ENCODE measurements at regions not wholly inside any gene's neighbourhood (a gene's known extent, or its start where the extent isn't known, plus 50 kb on each side); places are given as distances from the start of the nearest gene placed in this dataset.
"Not testable (repeated sequence)": the region's sequence is repeated elsewhere in the genome, so short reads cannot be mapped to it uniquely, and the experiment has no call there.

- no peaks in the 10 kb centered on the region for H3K27me3 ChIP-seq (ENCODE audit: control insufficient read depth in 2 of 2, insufficient read depth in 2 of 2, low read length in 2 of 2)
- no peaks in the 10 kb centered on the region for H3K9me3 ChIP-seq (ENCODE audit: control insufficient read depth in 2 of 2, low read length in 2 of 2)
- H3K9ac ChIP-seq (ENCODE audit: low read depth in 1 of 2, low read length in 2 of 2): no peak overlapping the region
- H3K27ac ChIP-seq (ENCODE audit: low read depth in 2 of 2, low read length in 2 of 2): no peak overlapping the region
- no peaks in the 10 kb centered on the region for H3K4me1 ChIP-seq (ENCODE audit: control insufficient read depth in 2 of 2, insufficient read depth in 2 of 2, low read length in 2 of 2)
- no peaks in the 10 kb centered on the region for H3K36me3 ChIP-seq (ENCODE audit: control insufficient read depth in 2 of 2, insufficient read depth in 2 of 2, low read length in 2 of 2)
- no peak overlapping the region for H3K4me3 ChIP-seq (ENCODE audit: low read length in 2 of 2)
Measured at GRCh38 chr3:16767006-16767405, 117.7 kb upstream of the PLCL2 start.

- no peaks in the 10 kb centered on the region for H3K9me3 ChIP-seq (ENCODE audit: control insufficient read depth in 2 of 2, low read length in 2 of 2)
- H3K27ac ChIP-seq (ENCODE audit: low read depth in 2 of 2, low read length in 2 of 2): no peak overlapping the region
- no peak overlapping the region for H3K4me3 ChIP-seq (ENCODE audit: low read length in 2 of 2)
Measured at GRCh38 chr3:16768014-16768413, 116.7 kb upstream of the PLCL2 start.

GRCh38 chr3:16768956-16769355 lies 115.8 kb upstream of the PLCL2 start:
- Histone ChIP-seq H3K4me1 (ENCODE audit: control insufficient read depth in 2 of 2, insufficient read depth in 2 of 2, low read length in 2 of 2) (no peaks in the 10 kb centered on the region), H3K36me3 (ENCODE audit: control insufficient read depth in 2 of 2, insufficient read depth in 2 of 2, low read length in 2 of 2) (no peaks in the 10 kb centered on the region), H3K9me3 (ENCODE audit: control insufficient read depth in 2 of 2, low read length in 2 of 2) (no peaks in the 10 kb centered on the region), H3K27ac (ENCODE audit: low read depth in 2 of 2, low read length in 2 of 2) (no peak overlapping the region), H3K4me3 (ENCODE audit: low read length in 2 of 2) (no peak overlapping the region), H3K27me3 (ENCODE audit: control insufficient read depth in 2 of 2, insufficient read depth in 2 of 2, low read length in 2 of 2) (no peaks in the 10 kb centered on the region), H3K9ac (ENCODE audit: low read depth in 1 of 2, low read length in 2 of 2) (no peak overlapping the region)

More at GRCh38 chr3:16768014-16768413, 116.7 kb upstream of the PLCL2 start:
- Histone ChIP-seq H3K4me1 (ENCODE audit: control insufficient read depth in 2 of 2, insufficient read depth in 2 of 2, low read length in 2 of 2) (no peaks in the 10 kb centered on the region), H3K36me3 (ENCODE audit: control insufficient read depth in 2 of 2, insufficient read depth in 2 of 2, low read length in 2 of 2) (no peaks in the 10 kb centered on the region), H3K9ac (ENCODE audit: low read depth in 1 of 2, low read length in 2 of 2) (no peak overlapping the region), H3K27me3 (ENCODE audit: control insufficient read depth in 2 of 2, insufficient read depth in 2 of 2, low read length in 2 of 2) (no peaks in the 10 kb centered on the region)

GRCh38 chr3:16769525-16769924 lies 115.2 kb upstream of the PLCL2 start:
- H3K9ac ChIP-seq (ENCODE audit: low read depth in 1 of 2, low read length in 2 of 2): no peak overlapping the region
- no peaks in the 10 kb centered on the region for H3K36me3 ChIP-seq (ENCODE audit: control insufficient read depth in 2 of 2, insufficient read depth in 2 of 2, low read length in 2 of 2)
- no peaks in the 10 kb centered on the region for H3K4me1 ChIP-seq (ENCODE audit: control insufficient read depth in 2 of 2, insufficient read depth in 2 of 2, low read length in 2 of 2)
- H3K27ac ChIP-seq (ENCODE audit: low read depth in 2 of 2, low read length in 2 of 2): no peak overlapping the region
- no peaks in the 10 kb centered on the region for H3K27me3 ChIP-seq (ENCODE audit: control insufficient read depth in 2 of 2, insufficient read depth in 2 of 2, low read length in 2 of 2)
- H3K9me3 ChIP-seq (ENCODE audit: control insufficient read depth in 2 of 2, low read length in 2 of 2): no peaks in the 10 kb centered on the region
- H3K4me3 ChIP-seq (ENCODE audit: low read length in 2 of 2): no peak overlapping the region

- no peaks in the 10 kb centered on the region for H3K36me3 ChIP-seq (ENCODE audit: control insufficient read depth in 2 of 2, insufficient read depth in 2 of 2, low read length in 2 of 2)
- H3K9me3 ChIP-seq (ENCODE audit: control insufficient read depth in 2 of 2, low read length in 2 of 2): no peaks in the 10 kb centered on the region
- H3K27ac ChIP-seq (ENCODE audit: low read depth in 2 of 2, low read length in 2 of 2): no peak overlapping the region
- H3K27me3 ChIP-seq (ENCODE audit: control insufficient read depth in 2 of 2, insufficient read depth in 2 of 2, low read length in 2 of 2): no peaks in the 10 kb centered on the region
- H3K9ac ChIP-seq (ENCODE audit: low read depth in 1 of 2, low read length in 2 of 2): no peak overlapping the region
- no peak overlapping the region for H3K4me3 ChIP-seq (ENCODE audit: low read length in 2 of 2)
- H3K4me1 ChIP-seq (ENCODE audit: control insufficient read depth in 2 of 2, insufficient read depth in 2 of 2, low read length in 2 of 2): no peaks in the 10 kb centered on the region
Measured at GRCh38 chr3:16770021-16770420, 114.7 kb upstream of the PLCL2 start.

GRCh38 chr3:16770792-16771191 lies 114.0 kb upstream of the PLCL2 start:
- Histone ChIP-seq H3K9me3 (ENCODE audit: control insufficient read depth in 2 of 2, low read length in 2 of 2) (no peaks in the 10 kb centered on the region), H3K27me3 (ENCODE audit: control insufficient read depth in 2 of 2, insufficient read depth in 2 of 2, low read length in 2 of 2) (no peaks in the 10 kb centered on the region), H3K4me3 (ENCODE audit: low read length in 2 of 2) (no peak overlapping the region), H3K4me1 (ENCODE audit: control insufficient read depth in 2 of 2, insufficient read depth in 2 of 2, low read length in 2 of 2) (no peaks in the 10 kb centered on the region), H3K36me3 (ENCODE audit: control insufficient read depth in 2 of 2, insufficient read depth in 2 of 2, low read length in 2 of 2) (no peaks in the 10 kb centered on the region), H3K9ac (ENCODE audit: low read depth in 1 of 2, low read length in 2 of 2) (no peak overlapping the region), H3K27ac (ENCODE audit: low read depth in 2 of 2, low read length in 2 of 2) (no peak overlapping the region)

GRCh38 chr3:16773594-16773993 lies 111.2 kb upstream of the PLCL2 start:
- not testable (repeated sequence) for H3K9ac ChIP-seq (ENCODE audit: low read depth in 1 of 2, low read length in 2 of 2); H3K4me1 ChIP-seq (ENCODE audit: control insufficient read depth in 2 of 2, insufficient read depth in 2 of 2, low read length in 2 of 2); H3K36me3 ChIP-seq (ENCODE audit: control insufficient read depth in 2 of 2, insufficient read depth in 2 of 2, low read length in 2 of 2)

GRCh38 chr3:16774536-16774935 lies 110.2 kb upstream of the PLCL2 start:
- not testable (repeated sequence) for H3K36me3 ChIP-seq (ENCODE audit: control insufficient read depth in 2 of 2, insufficient read depth in 2 of 2, low read length in 2 of 2); H3K4me3 ChIP-seq (ENCODE audit: low read length in 2 of 2); H3K27me3 ChIP-seq (ENCODE audit: control insufficient read depth in 2 of 2, insufficient read depth in 2 of 2, low read length in 2 of 2); H3K27ac ChIP-seq (ENCODE audit: low read depth in 2 of 2, low read length in 2 of 2); H3K4me1 ChIP-seq (ENCODE audit: control insufficient read depth in 2 of 2, insufficient read depth in 2 of 2, low read length in 2 of 2); H3K9ac ChIP-seq (ENCODE audit: low read depth in 1 of 2, low read length in 2 of 2); H3K9me3 ChIP-seq (ENCODE audit: control insufficient read depth in 2 of 2, low read length in 2 of 2)

More at GRCh38 chr3:16773594-16773993, 111.2 kb upstream of the PLCL2 start:
- H3K4me3 ChIP-seq (ENCODE audit: low read length in 2 of 2); H3K27me3 ChIP-seq (ENCODE audit: control insufficient read depth in 2 of 2, insufficient read depth in 2 of 2, low read length in 2 of 2); H3K27ac ChIP-seq (ENCODE audit: low read depth in 2 of 2, low read length in 2 of 2); H3K9me3 ChIP-seq (ENCODE audit: control insufficient read depth in 2 of 2, low read length in 2 of 2): not testable (repeated sequence)

- no peak overlapping the region for H3K27ac ChIP-seq (ENCODE audit: low read depth in 2 of 2, low read length in 2 of 2)
- H3K9ac ChIP-seq (ENCODE audit: low read depth in 1 of 2, low read length in 2 of 2): no peak overlapping the region
- no peaks in the 10 kb centered on the region for H3K36me3 ChIP-seq (ENCODE audit: control insufficient read depth in 2 of 2, insufficient read depth in 2 of 2, low read length in 2 of 2)
- no peaks in the 10 kb centered on the region for H3K9me3 ChIP-seq (ENCODE audit: control insufficient read depth in 2 of 2, low read length in 2 of 2)
- no peaks in the 10 kb centered on the region for H3K4me1 ChIP-seq (ENCODE audit: control insufficient read depth in 2 of 2, insufficient read depth in 2 of 2, low read length in 2 of 2)
- no peak overlapping the region for H3K4me3 ChIP-seq (ENCODE audit: low read length in 2 of 2)
- no peaks in the 10 kb centered on the region for H3K27me3 ChIP-seq (ENCODE audit: control insufficient read depth in 2 of 2, insufficient read depth in 2 of 2, low read length in 2 of 2)
Measured at GRCh38 chr3:16784973-16785372, 99.8 kb upstream of the PLCL2 start.

GRCh38 chr3:16785465-16785864 lies 99.3 kb upstream of the PLCL2 start:
- H3K4me1 ChIP-seq (ENCODE audit: control insufficient read depth in 2 of 2, insufficient read depth in 2 of 2, low read length in 2 of 2): no peaks in the 10 kb centered on the region
- no peak overlapping the region for H3K9ac ChIP-seq (ENCODE audit: low read depth in 1 of 2, low read length in 2 of 2)
- no peaks in the 10 kb centered on the region for H3K27me3 ChIP-seq (ENCODE audit: control insufficient read depth in 2 of 2, insufficient read depth in 2 of 2, low read length in 2 of 2)
- no peaks in the 10 kb centered on the region for H3K9me3 ChIP-seq (ENCODE audit: control insufficient read depth in 2 of 2, low read length in 2 of 2)
- H3K4me3 ChIP-seq (ENCODE audit: low read length in 2 of 2): no peak overlapping the region
- H3K36me3 ChIP-seq (ENCODE audit: control insufficient read depth in 2 of 2, insufficient read depth in 2 of 2, low read length in 2 of 2): no peaks in the 10 kb centered on the region
- H3K27ac ChIP-seq (ENCODE audit: low read depth in 2 of 2, low read length in 2 of 2): no peak overlapping the region

GRCh38 chr3:16788440-16789056 lies 96.2 kb upstream of the PLCL2 start:
- Histone ChIP-seq H3K9ac (ENCODE audit: low read depth in 1 of 2, low read length in 2 of 2) (no peak overlapping the region), H3K4me3 (ENCODE audit: low read length in 2 of 2) (no peak overlapping the region), H3K27ac (ENCODE audit: low read depth in 2 of 2, low read length in 2 of 2) (no peak overlapping the region), H3K27me3 (ENCODE audit: control insufficient read depth in 2 of 2, insufficient read depth in 2 of 2, low read length in 2 of 2) (no peaks in the 10 kb centered on the region), H3K4me1 (ENCODE audit: control insufficient read depth in 2 of 2, insufficient read depth in 2 of 2, low read length in 2 of 2) (no peaks in the 10 kb centered on the region), H3K9me3 (ENCODE audit: control insufficient read depth in 2 of 2, low read length in 2 of 2) (no peaks in the 10 kb centered on the region), H3K36me3 (ENCODE audit: control insufficient read depth in 2 of 2, insufficient read depth in 2 of 2, low read length in 2 of 2) (no peaks in the 10 kb centered on the region)
